WTC11 (cell line): ENCODE measurements at regions not wholly inside any gene's neighbourhood (a gene's known extent, or its start where the extent isn't known, plus 50 kb on each side); places are given as distances from the start of the nearest gene placed in this dataset.

Experiments used
- JUN ChIP-seq: sonication (generic); formaldehyde crosslinking; IDR thresholded peaks from 2 replicates; pipeline ENCODE4 v1.8.0; 2023; ENCODE audit warnings: mild to moderate bottlenecking, missing genetic modification reagents
- RELA ChIP-seq: sonication (generic); formaldehyde crosslinking; IDR thresholded peaks from 2 replicates; pipeline ENCODE4 v1.8.1; 2022; ENCODE audit warnings: missing genetic modification reagents, mild to moderate bottlenecking, borderline replicate concordance
- SOX15 ChIP-seq: fragments of 250-450 bp; sonication (Bioruptor Pico); IDR thresholded peaks from 2 replicates; pipeline ENCODE4 v1.9.0; 2021; ENCODE audit warnings: mild to moderate bottlenecking
- SP1 ChIP-seq: sonication (generic); formaldehyde crosslinking; conservative IDR thresholded peaks from 2 replicates; pipeline ENCODE4 v1.8.1; 2022; ENCODE audit warnings: missing genetic modification reagents
- TP53 ChIP-seq: sonication (generic); formaldehyde crosslinking; IDR thresholded peaks from 2 replicates; pipeline ENCODE4 v1.8.1; 2023; ENCODE audit warnings: mild to moderate bottlenecking, missing genetic modification reagents
- ZNF423 ChIP-seq: fragments of 250-450 bp; sonication (Bioruptor Pico); IDR thresholded peaks from 2 replicates; pipeline ENCODE4 v2.1.2; 2022; ENCODE audit warnings: mild to moderate bottlenecking, moderate library complexity
- TF ChIP-seq, protein P1 (sequence below): fragments of 200-600 bp; IDR thresholded peaks from 2 replicates; pipeline ENCODE4 v1.8.0; 2022; ENCODE audit warnings: antibody characterized with exemption
- TF ChIP-seq, protein P2 (sequence below): sonication (generic); formaldehyde crosslinking; IDR thresholded peaks from 2 replicates; pipeline ENCODE4 v1.8.1; 2023; ENCODE audit warnings: mild to moderate bottlenecking, missing genetic modification reagents, moderate library complexity
- TF ChIP-seq, protein P3 (sequence below): sonication (generic); formaldehyde crosslinking; IDR thresholded peaks from 2 replicates; pipeline ENCODE4 v1.8.0; 2022; ENCODE audit warnings: mild to moderate bottlenecking, missing genetic modification reagents
- TF ChIP-seq, protein P4 (sequence below): sonication (generic); formaldehyde crosslinking; IDR thresholded peaks from 2 replicates; pipeline ENCODE4 v1.8.1; 2023; ENCODE audit warnings: mild to moderate bottlenecking, missing genetic modification reagents
- TF ChIP-seq, protein P5 (sequence below): sonication (generic); formaldehyde crosslinking; IDR thresholded peaks from 2 replicates; pipeline ENCODE4 v1.8.1; 2022; ENCODE audit warnings: missing genetic modification reagents, borderline replicate concordance

DNA sequence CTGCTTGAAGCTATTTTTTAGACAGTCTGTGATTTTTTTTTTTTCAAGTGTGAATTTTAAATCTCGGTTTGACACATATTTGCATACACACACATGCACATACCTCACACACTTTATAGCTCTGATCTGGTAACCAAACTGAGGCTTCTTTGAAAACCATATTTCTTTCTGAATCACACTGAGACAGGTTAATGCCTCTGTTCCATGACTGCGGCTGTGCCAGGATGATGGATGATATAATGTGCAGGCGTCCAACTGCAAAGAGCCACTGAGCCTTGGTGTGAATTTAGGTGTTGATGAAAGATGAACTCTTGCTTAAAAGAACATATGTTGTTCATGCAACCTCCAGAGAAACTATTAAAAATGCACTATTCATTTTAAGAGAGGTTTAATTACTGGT is 504.0 kb upstream of the OLFM3 start:
- TF ChIP-seq, protein P1, sequence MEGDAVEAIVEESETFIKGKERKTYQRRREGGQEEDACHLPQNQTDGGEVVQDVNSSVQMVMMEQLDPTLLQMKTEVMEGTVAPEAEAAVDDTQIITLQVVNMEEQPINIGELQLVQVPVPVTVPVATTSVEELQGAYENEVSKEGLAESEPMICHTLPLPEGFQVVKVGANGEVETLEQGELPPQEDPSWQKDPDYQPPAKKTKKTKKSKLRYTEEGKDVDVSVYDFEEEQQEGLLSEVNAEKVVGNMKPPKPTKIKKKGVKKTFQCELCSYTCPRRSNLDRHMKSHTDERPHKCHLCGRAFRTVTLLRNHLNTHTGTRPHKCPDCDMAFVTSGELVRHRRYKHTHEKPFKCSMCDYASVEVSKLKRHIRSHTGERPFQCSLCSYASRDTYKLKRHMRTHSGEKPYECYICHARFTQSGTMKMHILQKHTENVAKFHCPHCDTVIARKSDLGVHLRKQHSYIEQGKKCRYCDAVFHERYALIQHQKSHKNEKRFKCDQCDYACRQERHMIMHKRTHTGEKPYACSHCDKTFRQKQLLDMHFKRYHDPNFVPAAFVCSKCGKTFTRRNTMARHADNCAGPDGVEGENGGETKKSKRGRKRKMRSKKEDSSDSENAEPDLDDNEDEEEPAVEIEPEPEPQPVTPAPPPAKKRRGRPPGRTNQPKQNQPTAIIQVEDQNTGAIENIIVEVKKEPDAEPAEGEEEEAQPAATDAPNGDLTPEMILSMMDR: no peak
- TF ChIP-seq SOX15 (no peak), SP1 (CRISPR knock-in tag) (no peak), ZNF423 (CRISPR knock-in tag) (no peak), JUN (no peak), RELA (CRISPR knock-in tag) (no peak), TP53 (CRISPR knock-in tag) (no peak)
- TF ChIP-seq, protein P2, sequence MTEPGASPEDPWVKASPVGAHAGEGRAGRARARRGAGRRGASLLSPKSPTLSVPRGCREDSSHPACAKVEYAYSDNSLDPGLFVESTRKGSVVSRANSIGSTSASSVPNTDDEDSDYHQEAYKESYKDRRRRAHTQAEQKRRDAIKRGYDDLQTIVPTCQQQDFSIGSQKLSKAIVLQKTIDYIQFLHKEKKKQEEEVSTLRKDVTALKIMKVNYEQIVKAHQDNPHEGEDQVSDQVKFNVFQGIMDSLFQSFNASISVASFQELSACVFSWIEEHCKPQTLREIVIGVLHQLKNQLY (CRISPR knock-in tag): no peak
- TF ChIP-seq, protein P3, sequence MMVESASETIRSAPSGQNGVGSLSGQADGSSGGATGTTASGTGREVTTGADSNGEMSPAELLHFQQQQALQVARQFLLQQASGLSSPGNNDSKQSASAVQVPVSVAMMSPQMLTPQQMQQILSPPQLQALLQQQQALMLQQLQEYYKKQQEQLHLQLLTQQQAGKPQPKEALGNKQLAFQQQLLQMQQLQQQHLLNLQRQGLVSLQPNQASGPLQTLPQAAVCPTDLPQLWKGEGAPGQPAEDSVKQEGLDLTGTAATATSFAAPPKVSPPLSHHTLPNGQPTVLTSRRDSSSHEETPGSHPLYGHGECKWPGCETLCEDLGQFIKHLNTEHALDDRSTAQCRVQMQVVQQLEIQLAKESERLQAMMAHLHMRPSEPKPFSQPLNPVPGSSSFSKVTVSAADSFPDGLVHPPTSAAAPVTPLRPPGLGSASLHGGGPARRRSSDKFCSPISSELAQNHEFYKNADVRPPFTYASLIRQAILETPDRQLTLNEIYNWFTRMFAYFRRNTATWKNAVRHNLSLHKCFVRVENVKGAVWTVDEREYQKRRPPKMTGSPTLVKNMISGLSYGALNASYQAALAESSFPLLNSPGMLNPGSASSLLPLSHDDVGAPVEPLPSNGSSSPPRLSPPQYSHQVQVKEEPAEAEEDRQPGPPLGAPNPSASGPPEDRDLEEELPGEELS (CRISPR knock-in tag): no peak
- TF ChIP-seq, protein P4, sequence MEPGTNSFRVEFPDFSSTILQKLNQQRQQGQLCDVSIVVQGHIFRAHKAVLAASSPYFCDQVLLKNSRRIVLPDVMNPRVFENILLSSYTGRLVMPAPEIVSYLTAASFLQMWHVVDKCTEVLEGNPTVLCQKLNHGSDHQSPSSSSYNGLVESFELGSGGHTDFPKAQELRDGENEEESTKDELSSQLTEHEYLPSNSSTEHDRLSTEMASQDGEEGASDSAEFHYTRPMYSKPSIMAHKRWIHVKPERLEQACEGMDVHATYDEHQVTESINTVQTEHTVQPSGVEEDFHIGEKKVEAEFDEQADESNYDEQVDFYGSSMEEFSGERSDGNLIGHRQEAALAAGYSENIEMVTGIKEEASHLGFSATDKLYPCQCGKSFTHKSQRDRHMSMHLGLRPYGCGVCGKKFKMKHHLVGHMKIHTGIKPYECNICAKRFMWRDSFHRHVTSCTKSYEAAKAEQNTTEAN (CRISPR knock-in tag): no peak
- TF ChIP-seq, protein P5, sequence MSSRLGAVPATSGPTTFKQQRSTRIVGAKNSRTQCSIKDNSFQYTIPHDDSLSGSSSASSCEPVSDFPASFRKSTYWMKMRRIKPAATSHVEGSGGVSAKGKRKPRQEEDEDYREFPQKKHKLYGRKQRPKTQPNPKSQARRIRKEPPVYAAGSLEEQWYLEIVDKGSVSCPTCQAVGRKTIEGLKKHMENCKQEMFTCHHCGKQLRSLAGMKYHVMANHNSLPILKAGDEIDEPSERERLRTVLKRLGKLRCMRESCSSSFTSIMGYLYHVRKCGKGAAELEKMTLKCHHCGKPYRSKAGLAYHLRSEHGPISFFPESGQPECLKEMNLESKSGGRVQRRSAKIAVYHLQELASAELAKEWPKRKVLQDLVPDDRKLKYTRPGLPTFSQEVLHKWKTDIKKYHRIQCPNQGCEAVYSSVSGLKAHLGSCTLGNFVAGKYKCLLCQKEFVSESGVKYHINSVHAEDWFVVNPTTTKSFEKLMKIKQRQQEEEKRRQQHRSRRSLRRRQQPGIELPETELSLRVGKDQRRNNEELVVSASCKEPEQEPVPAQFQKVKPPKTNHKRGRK (CRISPR knock-in tag): no peak
